T47D (cell line): ENCODE measurements at regions not wholly inside any gene's neighbourhood (a gene's known extent, or its start where the extent isn't known, plus 50 kb on each side); places are given as distances from the start of the nearest gene placed in this dataset.

Experiments used
- DNase-seq, 2 experiments: peaks; one replicate each; pipeline versions ENCODE4 v3.0.0 to v3.0.0-alpha.2; 2011 to 2012; ENCODE audit warnings: low read depth in 1 of 2, low spot score in 1 of 2
- JUND ChIP-seq: IDR thresholded peaks from 2 replicates; pipeline ENCODE4 v1.6.1; 2012; ENCODE audit warnings: low read depth
- in situ Hi-C: cut with HindIII; loops from 2 replicates; pipeline ENCODE4 v1.10.0; 2016; ENCODE audit warnings: low sequenced_read_pairs, low pct_unique_long_range_greater_than_20kb

DNA sequence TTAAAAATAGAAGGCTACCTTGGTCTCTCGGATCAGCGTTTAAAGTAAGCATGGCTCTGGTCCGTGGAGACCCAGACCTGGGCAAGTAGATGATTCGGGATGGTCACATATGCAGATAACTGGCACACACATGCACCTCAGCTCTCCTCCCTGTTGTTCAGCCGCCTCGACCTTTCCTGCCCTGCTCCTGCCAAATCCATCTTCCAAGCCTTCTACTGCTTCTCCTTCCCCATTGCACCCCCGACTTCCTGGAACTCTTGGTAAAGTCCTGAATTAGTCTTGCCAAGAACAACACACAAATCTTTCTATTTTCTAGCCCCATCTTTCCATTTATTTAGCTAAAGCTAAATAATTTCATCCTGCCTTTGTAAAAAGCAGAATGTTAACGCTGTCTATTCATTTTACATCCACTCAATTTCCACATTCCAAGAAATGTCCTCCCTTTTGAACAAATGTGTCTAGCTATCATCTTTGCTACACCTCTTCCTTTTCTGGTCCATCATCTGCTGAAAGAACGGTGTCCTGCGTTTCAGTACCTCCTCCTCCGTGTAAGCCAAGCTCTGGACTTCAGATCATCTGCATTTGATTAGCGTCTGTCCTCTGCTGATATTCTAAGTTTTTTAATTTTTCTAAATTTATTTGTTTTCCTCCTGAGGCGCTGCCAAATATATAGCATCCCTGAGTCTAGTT, 92.5 kb downstream of the ZIC5 start:
- in situ Hi-C loops: no loop called here
- no peak for DNase-seq
- TF ChIP-seq JUND: no peak

DNA sequence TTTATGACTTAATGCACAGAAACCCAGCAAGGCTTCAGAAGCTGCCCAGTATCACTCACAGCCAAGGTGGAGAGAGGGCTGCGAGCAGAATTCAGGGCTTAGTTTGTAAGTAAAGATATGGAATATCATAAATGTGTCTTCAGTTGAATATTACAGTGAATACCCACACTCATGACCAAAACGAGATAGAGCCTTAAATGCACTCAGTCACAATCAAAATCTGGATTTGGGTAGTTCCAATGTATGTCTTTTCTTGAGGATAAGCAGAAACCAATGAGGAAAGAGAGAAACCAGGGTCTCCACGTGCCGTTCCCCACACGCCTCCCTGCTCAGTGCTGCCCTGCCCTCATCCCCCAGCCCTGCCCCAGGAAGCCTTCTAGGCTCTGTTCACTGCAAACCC, 94.9 kb downstream of the ZIC5 start:
- no peak for TF ChIP-seq JUND
- in situ Hi-C loops: no loop called here
- DNase-seq: no peak

DNA sequence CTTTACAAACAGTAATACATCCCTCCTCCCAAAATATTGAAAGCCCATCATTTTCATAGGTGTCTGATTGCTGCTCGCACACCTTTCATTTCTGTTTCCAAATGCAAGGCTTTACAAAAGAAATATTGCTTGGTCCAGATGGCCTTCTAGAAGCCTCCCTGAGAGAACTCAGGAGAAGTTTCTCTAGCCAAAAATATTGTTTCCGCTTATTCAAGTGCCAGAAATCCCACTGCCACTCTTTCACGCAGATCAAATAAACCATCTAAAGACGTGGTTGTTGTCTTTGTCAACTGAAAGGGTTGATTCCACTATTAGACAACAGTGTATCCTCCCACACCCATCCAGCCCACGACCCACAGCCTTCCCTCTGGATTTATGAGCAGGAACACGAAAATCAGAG, 96.2 kb downstream of the ZIC5 start:
- no peak for DNase-seq
- no peak for TF ChIP-seq JUND
- in situ Hi-C loops: no loop called here

DNA sequence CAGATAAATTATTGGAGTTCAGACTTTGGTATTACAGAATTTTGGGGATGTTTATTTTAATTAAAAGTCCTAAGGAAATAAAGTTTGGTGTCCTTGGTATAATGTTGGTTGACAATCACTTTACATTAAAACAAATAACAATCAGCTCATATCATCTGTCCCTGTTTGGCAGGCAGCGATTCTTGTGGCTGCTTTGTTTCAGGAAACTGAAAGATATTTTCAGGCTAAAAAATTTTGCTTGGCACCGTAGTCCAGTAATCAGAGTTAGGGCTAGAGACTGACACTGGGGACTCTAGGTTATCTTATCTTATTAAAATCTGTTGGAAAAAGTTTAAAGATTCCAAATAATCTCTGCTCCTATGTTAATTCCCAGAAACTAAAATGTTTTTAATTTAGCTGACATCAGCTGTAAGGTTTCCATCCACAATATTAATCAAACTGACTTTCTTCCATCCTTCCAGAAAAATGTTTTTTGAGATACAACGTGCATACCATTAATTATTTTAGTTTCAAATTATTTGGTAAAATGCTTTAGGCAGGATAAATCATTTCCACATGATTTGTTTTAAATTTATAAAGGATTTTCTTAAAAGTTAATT, 97.6 kb downstream of the ZIC5 start:
- in situ Hi-C loops: no loop called here
- TF ChIP-seq JUND: no peak
- no peak for DNase-seq

DNA sequence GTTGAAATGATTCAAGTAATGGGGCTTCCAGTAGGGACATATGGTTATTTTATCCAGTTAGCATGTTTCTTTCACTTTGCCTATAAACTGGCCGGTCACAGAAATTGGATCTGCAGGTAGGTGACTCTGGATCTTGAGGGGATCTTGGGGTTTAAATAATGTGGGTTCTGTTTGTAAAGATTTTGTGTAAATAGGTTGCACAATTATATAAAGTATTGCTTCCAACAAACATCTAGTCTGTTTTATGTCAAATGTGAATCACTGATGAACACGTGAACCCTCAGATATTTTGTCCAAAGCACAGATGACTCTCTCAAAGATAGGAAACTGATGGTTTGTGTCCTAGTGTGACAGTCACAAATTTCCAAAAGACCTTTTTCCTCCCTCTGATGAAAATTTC, 98.4 kb downstream of the ZIC5 start:
- DNase-seq: no peak
- no peak for TF ChIP-seq JUND
- in situ Hi-C loops: no loop called here

DNA sequence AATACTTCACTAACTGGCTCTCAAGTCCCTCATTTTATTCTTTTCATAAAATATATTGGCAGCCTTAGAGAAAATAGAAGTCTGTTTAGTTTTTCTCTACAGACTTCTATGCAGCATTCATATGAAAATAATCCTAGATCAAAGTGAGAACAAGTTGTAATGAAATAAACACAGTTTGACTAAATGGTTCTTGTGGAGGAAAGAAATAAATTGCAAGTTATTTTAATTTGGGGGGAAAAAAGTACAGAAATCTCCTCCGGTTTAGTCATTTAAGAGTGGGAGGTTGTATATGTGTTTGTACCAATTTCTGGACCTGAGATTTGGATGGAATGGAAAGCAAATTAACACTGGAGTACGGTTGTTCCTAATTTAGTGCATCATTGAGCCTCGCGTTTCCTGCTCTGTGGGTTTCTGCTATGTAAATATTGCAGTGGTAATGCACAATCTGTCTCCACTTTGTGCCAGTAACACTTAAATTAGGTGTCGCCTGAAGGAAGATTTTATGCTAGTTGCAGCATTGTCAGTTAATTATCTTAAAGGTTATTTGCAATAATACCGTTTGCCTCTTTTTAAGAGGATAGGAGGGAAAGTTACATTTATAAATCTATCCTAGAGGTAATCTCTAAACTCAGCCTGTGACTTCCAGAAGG, 100.2 kb downstream of the ZIC5 start:
- no peak for TF ChIP-seq JUND
- in situ Hi-C loops: no loop called here
- DNase-seq: peak in 1 of 2 experiments; percentile 49

DNA sequence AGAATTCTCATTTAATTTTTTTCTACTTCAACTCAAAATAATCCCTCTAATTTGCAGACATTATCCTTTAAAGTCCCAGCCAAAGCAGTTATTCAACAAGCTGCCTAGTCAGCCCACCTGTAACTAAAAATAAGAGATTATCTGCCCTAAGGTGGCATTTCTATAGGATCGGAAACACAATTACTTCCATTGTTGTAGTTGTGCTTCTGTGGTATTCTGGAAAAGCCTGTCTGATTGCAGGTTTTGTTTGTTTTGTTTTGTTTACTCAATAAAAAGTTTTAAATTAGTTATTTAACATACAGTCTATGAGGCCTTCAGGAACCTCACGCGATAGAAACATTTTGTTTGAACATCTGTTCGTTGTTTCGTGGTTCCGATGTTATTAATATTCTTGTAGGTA, 101.0 kb downstream of the ZIC5 start:
- no peak for TF ChIP-seq JUND
- in situ Hi-C loops: no loop called here
- peak in 1 of 2 experiments; percentile 51 for DNase-seq

DNA sequence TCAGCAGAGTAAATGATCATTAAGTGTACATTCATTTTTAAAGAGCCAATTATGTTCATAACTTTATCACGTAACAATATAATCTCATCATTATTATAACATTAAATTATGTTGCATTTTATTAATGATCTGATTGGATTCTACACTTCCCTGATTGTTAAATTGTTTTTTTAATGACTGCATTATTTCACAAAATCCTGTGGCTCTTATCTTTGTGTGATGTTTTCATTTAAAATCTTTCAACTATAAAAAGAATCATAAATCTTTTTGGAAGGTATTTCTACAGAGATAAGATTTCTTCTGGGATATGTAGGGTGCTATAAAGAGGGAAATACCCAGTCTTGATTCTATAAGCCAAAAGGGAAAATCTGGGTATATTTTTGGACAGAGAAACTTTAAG, 101.7 kb downstream of the ZIC5 start:
- in situ Hi-C loops: no loop called here
- DNase-seq: no peak
- no peak for TF ChIP-seq JUND

DNA sequence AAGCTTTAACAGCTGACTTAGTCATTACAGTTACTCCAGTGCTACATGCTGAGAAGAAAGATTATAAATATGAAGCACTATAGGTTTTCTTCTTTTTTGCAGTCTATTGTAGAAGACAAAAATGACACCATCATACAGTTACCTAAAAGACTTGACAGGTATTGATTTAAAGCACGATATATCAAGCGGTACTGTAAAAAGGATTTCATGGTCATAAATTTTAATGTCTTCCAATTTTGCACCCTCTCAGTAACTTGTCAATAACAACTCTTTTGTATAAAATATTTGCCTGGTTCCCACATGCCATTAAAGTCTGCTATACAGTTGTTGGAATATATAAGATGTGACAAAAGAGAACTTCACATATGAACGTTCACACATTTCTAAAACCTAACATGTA, 102.8 kb downstream of the ZIC5 start:
- no peak for TF ChIP-seq JUND
- in situ Hi-C loops: no loop called here
- no peak for DNase-seq

DNA sequence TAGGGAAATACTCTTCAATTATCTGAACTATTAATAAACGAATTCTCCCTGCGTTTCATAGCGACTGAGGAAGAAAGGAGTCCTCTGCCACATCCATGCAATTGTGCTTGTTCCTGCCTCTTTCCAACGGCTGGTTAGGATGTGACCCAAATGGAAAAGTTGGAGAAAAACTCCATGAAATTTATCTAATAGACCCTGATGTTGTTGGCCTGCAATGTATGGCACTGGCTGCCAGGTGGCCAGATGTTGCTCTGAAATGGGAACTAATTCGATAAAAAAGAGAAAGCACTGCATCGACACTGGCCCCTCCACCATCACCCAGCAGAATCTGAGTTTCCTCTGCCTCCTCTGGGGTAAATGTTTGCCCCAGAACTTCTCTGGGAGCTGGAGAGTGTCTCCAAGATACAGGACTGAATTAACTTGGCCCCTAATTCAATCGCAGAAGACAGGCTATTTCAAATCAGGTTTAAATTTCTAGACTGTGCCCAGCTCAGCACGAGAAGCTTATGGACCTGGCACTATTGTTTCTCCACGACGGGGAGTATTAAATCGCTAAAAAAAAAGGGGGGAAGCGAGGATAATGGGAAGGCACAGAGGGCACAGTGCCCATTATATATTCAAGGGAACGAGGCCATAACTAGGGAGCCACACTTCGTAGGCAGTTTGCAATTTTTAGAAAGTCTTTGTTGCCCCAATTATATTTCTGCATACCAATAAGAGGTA, 103.9 kb downstream of the ZIC5 start:
- DNase-seq: no peak
- in situ Hi-C loops: no loop called here
- TF ChIP-seq JUND: no peak

DNA sequence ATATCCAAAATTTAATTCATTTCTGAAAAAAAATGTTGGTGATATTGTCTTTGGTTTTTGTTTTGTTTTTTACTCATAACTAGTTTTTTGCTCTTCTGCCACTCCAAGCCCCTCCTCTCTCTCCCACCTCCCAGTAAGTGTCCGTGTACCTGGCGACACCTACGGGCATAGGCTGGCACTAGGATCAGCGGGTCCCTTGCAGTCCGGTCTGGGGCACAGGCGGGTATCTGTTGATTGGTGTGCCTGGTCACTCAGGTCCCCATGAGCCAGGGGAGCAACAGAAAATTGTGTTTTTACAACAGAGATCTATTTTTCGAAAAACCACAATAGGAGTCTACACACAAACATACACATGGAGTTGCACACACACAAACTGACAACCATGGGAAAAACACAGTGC, 104.8 kb downstream of the ZIC5 start:
- in situ Hi-C loops: no loop called here
- no peak for TF ChIP-seq JUND
- DNase-seq: no peak

DNA sequence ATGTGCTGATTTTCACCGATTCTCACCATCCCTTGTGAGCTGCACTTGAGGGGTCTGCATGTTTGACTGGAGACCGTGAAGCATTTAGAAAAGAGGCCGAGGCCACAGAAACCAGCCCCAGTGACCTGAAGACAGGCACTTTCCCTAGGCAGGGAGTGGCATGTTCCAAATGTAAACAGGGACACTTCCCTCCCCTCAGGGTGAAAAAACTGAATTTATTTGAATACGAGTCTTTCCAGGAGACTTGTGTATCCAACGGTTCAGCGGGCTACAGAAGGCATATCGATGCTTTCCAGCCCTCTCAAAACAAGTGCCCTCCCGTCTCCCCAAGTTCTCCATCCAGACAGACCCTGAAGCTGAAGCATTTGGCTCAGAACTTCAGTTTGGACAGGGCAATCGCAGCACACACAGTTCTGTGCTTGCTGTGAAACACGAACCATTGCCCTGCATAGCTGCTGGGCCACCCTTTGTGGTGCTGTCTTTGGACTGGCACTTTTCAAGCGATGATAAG, 106.1 kb downstream of the ZIC5 start:
- no peak for TF ChIP-seq JUND
- peak in 1 of 2 experiments; percentile 47 for DNase-seq
- in situ Hi-C loops: no loop called here

DNA sequence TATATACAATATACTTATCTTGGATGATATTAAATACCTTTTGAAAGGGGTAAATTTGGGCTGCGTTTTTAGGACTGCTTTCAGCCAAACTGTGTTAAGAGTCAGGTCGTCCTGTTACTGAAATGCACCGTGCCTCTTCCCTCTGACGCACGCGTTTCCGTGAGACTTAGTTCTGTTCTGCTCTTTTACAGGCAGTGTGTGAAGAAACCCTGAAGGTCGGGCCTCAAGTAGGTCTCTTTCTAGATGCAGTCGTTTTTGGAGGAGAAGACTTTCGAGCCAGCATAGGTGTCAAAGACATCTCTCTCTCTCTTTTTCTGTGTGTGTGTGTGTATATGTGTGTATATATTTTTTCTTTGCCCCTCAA, 107.0 kb downstream of the ZIC5 start:
- in situ Hi-C loops: no loop called here
- no peak for DNase-seq
- no peak for TF ChIP-seq JUND
